Umbilical cord (tissue), 1 donor: ENCODE measurements at regions not wholly inside any gene's neighbourhood (a gene's known extent, or its start where the extent isn't known, plus 50 kb on each side); places are given as distances from the start of the nearest gene placed in this dataset.

Source experiments
- DNase-seq: peaks from one replicate; pipeline ENCODE4 v3.0.0-alpha.2; 2015; ENCODE audit warnings: low spot score

DNA sequence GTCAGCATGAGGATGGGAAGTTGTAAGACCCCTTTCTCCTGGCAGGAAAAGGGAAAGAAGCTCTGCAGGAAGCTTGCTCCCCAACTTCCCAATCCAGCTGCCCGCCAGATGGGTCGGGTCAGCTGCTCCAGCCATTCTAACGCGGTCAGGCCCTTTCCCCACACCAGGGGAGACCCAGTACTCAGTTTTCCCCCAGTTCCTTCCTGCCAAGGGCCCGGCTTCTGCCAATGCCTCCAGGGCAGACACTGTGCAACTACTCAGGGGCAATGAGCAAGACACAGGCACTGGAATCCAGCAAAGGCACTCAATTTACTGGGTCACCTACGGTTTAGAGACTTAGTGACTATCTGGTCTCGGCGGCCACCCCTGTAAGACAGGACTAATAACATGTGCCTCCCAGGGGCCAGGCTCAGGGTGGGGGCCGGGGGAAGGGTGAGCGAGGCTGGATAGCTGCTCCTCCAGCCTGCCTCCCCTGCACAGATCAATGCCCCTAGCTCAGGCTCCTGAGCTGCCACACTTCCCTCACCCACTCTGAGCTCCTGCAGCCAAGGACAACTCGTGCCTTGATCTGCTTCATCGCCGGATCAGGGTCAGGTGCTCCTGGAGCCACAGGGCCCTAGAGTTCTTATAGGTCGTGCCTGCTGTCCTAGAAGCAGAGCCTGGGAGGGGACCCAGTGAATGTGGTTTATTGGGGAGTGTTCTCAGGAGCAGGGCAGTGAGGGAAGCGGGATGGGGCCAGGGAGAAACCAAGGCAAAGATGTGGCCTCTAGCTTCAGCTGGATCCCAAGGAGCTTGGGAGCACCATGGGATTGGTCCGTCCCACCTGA lies 171.1 kb downstream of the ZFP36L2 start:
- DNase-seq: no peak

- no peak for DNase-seq
Measured at GRCh38 chr2:43054367-43054766, 172.0 kb downstream of the ZFP36L2 start.

DNA sequence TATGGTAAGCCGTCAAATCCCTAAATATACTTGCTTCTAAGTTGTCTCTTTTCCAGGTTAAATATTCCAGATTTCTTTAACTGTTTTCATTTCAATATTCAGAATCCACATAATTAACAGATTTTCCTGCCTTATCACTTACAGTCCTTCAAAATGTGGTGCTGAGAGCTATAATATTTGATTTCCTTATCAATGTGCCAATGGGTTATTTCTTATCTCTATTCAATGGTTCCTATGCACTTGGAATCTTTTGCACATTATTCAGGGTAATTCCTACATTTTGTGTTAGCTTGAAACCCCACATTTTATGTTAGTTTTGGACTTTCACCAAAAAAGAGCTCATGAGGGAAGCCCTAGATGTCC lies 173.5 kb downstream of the ZFP36L2 start:
- no peak for DNase-seq

GRCh38 chr2:43052204-43052943 lies 174.0 kb downstream of the ZFP36L2 start:
- DNase-seq: no peak

- peak; percentile 56 for DNase-seq
Measured at GRCh38 chr2:43051338-43051737, 175.1 kb downstream of the ZFP36L2 start.

DNA sequence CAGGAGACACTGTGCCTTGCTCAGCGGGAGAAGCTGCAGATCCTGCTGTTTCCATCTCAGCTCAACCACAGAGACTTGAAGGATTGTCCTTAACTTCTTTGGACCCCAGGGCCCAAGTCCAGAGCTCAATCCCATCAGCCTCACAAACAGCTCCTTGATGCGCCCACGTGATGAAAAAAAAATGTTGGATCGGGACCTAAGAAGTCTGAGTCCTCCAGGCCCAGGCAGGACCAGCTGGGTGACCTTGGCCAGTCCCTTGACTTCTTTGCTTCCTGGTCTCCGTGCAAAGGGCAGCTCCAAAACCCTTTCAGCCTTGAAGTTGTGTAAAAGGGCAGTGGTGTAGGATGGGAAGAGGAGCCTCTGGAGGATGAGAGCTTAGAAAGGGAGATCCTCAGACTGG lies 175.5 kb downstream of the ZFP36L2 start:
- DNase-seq: no peak

DNA sequence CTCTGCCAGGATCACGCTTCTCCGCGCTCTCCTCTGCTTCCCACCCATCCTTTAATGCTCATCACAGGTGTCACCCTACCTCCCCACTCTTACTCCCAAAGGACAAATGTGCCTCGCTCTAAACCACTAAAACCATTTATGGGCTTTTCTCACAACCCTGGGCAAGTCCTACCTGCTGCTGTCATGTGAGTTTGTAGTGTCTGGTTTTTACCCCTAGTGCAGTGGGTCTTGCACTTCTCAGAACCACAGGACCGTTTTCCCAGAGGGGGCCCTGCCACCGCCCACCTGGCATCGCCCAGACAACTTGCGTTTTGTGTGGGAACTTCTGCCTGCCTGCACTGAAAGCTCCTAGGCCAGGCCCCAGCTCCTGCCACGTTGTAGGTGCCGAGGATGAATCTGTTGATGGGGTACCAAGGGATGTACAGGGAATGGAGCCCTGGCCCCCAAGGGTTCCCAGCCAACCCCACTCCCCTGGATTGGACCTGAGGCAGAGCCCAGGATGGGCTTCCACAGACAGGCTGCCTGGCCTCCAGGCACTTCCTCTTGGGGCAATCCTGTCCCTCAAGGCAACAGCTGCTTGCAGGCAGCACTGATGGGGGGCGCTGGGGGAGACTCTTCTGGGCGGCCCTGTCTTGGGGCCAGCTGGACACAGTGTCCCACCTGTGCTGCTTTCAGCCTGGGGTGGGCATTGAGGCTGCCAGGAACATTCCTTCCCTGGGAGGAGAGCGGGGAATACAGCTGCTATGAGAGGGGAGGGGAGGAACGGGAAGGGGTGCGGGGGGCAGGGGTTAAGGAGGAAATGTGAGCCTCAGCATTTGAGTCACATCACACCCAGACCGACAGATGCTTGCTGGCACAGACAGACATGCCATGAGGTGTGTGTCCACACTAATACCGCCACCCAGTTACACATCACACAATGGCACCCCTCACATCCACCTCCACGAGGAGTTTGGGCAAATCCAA lies 176.3 kb downstream of the ZFP36L2 start:
- no peak for DNase-seq

DNA sequence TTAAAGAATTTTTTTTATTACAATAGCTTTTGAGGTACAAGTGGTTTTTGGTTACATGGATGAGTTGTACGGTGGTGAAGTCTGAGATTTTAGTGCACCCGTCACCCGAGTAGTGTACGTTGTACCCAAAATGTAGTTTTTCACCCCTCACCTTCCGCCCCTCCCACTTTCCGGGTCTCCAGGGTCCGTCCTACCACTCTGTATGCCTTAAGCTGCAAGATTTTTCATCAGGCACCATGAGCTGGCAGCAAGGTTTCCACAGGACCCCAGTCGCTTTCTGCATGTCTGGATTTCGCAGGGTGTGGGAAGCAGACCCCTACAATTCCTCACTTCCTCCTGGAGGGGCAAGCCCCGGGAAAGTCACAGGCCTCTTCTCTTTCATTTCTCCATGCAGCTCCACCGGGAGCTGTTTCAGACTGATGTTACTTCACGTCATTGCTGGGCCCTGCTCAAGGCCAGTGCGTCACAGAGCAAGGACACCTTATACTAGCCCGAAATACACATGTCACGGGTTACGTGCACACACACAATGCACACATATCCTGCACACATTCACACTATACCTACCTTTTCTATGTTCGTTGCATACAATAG lies 179.1 kb downstream of the ZFP36L2 start:
- no peak for DNase-seq

DNA sequence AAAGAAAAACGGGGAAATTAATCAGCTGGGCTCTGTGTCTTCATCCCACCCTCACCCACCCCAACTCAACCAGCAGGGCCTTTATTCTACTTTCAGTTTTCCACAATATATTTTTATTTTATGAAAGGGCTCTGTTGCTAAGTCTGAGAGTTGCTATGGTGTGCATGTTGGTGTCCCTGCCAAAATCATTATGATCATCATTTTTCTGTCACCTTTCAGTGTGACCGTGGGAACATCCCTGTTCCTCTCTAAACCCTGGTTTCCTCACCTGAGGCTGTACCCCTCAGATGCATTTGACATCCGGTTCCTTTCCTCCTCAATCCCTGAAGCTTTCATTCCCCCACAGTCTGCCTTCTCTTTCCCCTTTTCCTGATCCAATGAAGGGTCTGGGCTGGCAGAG lies 180.5 kb downstream of the ZFP36L2 start:
- DNase-seq: no peak

DNA sequence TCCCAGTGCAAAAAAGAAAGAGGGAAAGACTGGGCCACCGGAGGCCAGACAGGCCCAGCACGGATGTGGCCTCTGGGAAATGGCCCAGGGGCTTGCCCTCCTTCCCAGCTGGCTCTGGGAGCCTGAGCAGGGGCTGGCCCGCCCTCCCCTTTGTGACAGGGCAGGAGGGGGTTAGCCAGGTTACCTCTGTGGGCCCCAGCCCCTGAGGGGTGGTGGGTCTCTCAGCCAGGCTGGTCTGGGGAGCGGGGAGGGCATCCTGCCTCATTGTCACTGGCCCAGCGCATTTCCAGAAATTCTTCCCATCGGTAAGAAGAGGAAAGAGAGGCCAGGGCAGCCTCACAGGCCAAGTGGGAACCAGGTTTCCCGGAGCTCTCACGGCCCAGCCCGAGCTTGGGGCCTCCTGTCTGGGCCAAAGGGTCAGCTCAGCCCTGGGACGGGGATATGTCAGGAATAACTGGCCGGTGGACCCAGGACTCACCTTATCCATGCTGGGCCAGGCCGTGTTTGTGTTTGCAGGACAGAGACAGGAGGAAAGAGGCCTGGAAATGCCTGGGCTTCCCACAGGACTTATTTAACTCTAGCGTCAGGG lies 182.2 kb downstream of the ZFP36L2 start:
- no peak for DNase-seq

GRCh38 chr2:43043553-43043870 lies 182.9 kb downstream of the ZFP36L2 start:
- no peak for DNase-seq

DNA sequence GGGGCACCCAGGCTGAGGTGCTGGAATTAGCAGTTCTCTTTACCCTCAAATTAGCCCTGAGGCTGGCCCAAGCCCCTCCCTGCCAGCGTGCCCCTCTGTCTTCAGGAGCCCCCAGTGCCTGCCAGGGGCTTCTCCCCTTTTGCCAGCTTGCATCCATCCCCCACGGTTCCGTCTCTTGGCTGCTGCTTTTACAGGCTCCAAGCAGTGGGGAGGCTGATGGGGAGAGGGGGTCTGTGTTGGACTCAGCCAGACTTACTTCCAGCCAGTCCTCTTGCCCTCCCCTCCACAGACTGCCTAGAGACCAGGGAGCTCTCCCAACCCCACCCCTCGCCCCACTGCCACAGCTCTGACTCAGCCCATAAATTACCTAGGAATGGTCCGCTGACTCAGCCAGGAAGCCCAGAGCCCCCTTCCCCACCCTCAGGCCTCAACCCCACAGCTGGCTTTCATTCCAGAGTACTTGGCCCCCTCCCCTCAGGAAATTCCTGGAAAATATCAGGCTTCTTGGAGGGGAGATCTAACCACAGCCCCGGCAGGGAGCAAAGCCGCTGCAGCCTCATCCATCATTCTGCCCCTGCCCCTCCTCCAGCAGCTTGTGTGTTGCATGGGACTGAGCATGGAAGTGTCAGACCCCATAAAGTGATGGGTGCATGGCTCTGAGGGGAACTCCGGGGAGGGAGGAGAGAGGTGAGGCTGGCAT lies 184.6 kb downstream of the ZFP36L2 start:
- peak; percentile 99 for DNase-seq

- peak; percentile 63 for DNase-seq
Measured at GRCh38 chr2:43041173-43041591, 185.2 kb downstream of the ZFP36L2 start.

DNA sequence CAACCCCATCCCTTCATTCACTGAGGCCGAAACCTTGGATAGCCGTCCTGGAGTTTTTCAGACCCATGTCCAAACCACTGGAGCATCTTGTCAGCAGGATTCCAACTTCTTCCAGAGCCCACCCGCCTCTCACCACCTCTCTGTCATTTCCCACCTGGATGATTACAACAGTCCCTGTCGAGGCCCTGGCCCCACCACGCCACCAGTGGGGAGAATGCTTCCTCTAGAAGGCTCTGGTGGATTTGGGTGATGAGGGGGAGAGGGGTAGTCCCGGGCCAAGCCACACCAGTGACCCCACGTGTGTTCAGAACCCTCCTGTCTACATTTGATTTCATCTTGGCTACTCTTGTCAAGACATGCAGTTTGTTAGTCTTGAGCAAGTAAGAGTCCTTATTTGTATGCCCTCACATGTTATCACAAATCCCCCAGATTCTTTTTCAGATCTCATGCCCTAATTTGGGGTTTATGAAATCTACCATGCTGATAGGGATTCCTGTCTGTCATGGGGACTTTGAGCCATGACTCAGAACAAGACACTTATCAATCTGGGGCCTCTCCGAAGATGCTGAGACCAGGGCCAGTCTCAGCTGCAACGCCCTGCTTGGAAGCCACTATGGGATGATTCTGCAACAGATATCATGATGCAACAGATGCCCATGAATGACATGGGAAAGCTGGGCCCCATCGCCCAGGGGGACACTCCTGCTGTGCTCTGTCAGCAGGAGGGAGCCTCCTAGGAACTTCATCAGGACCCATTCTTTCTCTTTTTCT lies 186.1 kb downstream of the ZFP36L2 start:
- DNase-seq: peak; percentile 86

- DNase-seq: no peak
Measured at GRCh38 chr2:43039376-43040080, 186.9 kb downstream of the ZFP36L2 start.

DNA sequence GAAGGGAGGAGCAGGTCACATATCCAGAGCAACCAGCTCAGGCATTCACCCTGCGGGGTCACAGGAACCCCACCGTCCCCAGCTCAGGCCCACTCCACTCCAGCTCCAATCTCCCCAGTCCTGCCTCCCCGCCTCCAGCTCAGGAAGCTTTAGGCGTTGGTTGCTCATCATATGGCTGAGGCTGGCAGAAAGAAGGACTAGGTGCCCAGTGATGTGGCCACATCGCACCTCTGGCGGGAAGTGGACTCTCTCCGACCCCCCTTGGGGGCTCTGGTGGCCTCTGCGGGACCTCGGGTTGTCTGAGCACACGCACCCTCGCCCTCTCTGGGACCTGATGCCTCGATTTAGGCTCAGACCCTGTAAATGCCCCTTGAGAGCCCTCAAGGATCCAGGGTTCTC lies 187.7 kb downstream of the ZFP36L2 start:
- DNase-seq: no peak

DNA sequence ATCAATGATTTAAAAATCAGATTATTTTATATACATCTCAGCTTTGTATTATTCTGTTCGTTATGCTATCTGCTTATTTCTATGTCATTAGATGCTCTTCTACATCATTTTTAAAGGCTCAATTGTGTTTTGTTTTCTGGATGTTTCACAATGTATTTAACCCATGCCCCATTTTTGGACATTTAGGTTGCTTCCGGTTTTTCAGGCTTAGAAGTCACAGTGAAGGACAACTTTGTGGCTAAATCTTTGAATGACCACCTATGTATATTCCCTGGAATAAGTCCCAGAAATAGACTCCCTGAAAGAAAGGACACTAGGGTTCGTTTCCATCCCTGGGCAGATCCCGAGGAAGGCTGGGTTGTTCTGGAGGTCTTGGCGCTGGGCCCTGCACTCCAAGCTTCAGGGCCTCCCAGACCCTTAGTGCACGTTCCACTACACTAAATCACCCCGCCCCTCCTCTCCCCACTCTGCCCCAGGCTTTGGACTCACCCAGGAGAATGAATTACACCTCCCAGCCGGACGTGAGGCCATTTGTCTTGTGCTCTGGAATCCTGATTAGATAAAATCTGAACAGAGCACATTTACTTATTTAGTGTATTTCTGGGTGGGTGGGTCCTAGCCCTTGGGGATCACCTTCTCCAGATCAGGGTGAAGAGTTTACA lies 188.2 kb downstream of the ZFP36L2 start:
- peak; percentile 95 for DNase-seq

GRCh38 chr2:43035922-43036321 lies 190.5 kb downstream of the ZFP36L2 start:
- no peak for DNase-seq

- DNase-seq: no peak
Measured at GRCh38 chr2:43034921-43035320, 191.5 kb downstream of the ZFP36L2 start.
